Natural killer cell (primary cell): ENCODE measurements at regions not wholly inside any gene's neighbourhood (a gene's known extent, or its start where the extent isn't known, plus 50 kb on each side); places are given as distances from the start of the nearest gene placed in this dataset.

ENCODE experiments used
- ATAC-seq, 3 donors: fragments of 150-1000 bp in 2 of 3; fragments of 200-7000 bp in 1 of 3; cut with Tn5 transposase; 1 replicate in 1 of 3; 2 replicates in 2 of 3; pipeline ENCODE4 v1.10.0; 2021; ENCODE audit warnings: mild to moderate bottlenecking in 2 of 3, moderate library complexity in 2 of 3
- DNase-seq, 2 donors: peaks; one replicate each; pipeline versions ENCODE4 v3.0.0 to v3.0.0-alpha.2; 2013 to 2021; ENCODE audit warnings: mixed read lengths in 1 of 2
- H3K27ac ChIP-seq: one replicate; pipeline ENCODE4 v1.5.1; 2013; ENCODE audit warnings: mild to moderate bottlenecking, low read length
- H3K27me3 ChIP-seq: one replicate; pipeline ENCODE4 v1.6.1; 2013; ENCODE audit warnings: low read length; ENCODE audit not compliant: control insufficient read depth, insufficient read depth
- H3K36me3 ChIP-seq: one replicate; pipeline ENCODE4 v1.6.1; 2013; ENCODE audit warnings: low read length; ENCODE audit not compliant: control insufficient read depth, insufficient read depth
- H3K4me1 ChIP-seq: one replicate; pipeline ENCODE4 v1.6.1; 2013; ENCODE audit warnings: low read length; ENCODE audit not compliant: control insufficient read depth, insufficient read depth
- H3K4me3 ChIP-seq: one replicate; pipeline ENCODE4 v1.5.1; 2013; ENCODE audit warnings: low read length
- H3K9me3 ChIP-seq: one replicate; pipeline ENCODE4 v1.6.1; 2013; ENCODE audit warnings: low read length; ENCODE audit not compliant: control insufficient read depth, insufficient read depth
- H3K27ac Mint-ChIP-seq, 2 donors: one replicate each; pipeline ENCODE4 v1.8.0; 2022; ENCODE audit warnings: mild to moderate bottlenecking in 2 of 2, mixed read lengths in 2 of 2, moderate library complexity in 1 of 2
- H3K27me3 Mint-ChIP-seq, 2 donors: one replicate each; pipeline ENCODE4 v1.8.0; 2022; ENCODE audit warnings: low read depth in 2 of 2, mixed read lengths in 2 of 2
- H3K36me3 Mint-ChIP-seq: one replicate; pipeline ENCODE4 v1.8.0; 2022; ENCODE audit warnings: mixed read lengths
- H3K4me1 Mint-ChIP-seq, 2 donors: one replicate each; pipeline ENCODE4 v1.8.0; 2022; ENCODE audit warnings: mixed read lengths in 2 of 2
- H3K4me3 Mint-ChIP-seq: one replicate; pipeline ENCODE4 v1.8.0; 2022; ENCODE audit warnings: mild to moderate bottlenecking, moderate library complexity, mixed read lengths
- H3K9me3 Mint-ChIP-seq, 2 donors: one replicate each; pipeline ENCODE4 v1.8.0; 2022; ENCODE audit warnings: mixed read lengths in 2 of 2
- CTCF ChIP-seq: fragments of 200-600 bp; IDR thresholded peaks from one replicate; pipeline ENCODE4 v1.8.0; 2022; ENCODE audit warnings: antibody characterized with exemption
- WGBS: methylation state at CpG from one replicate; pipeline ENCODE4 v1.1.7; 2013; ENCODE audit warnings: missing lambda C conversion rate; ENCODE audit not compliant: insufficient coverage; 5-methylcytosine and 5-hydroxymethylcytosine counted together
- intact Hi-C: fragments of 100-400 bp; cut with micrococcal nuclease; formaldehyde crosslinking; loops from one replicate; pipeline ENCODE4 v1.14.2; 2022

DNA sequence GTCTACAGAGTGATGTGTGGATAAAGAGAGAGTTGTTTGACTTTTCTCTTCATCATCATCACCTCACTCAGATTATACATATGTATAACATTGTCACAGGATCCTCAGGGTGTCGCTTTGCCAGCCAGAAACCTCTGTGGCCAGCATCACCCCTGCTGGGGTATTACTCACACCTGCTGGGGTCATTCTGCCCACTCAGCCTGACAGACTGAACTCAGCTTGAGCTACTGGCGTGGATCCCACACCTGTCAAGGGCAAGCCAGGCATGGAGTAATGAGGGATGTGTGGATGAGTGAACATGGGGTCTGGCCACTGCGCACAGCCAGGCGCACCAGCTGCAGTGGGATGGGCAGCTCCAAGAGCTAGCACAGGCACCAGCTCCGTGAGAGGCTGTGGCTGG is 870.6 kb downstream of the CBLN2 start:
- ATAC-seq (no peak), DNase-seq (no peak)
- H3K4me3 Mint-ChIP-seq, result no peak overlapping the region
- WGBS, result 71% methylated on average over 5 of the region's 5 CpGs
- Histone ChIP-seq H3K27me3 (no peaks in the 10 kb centered on the region), H3K36me3 (no peaks in the 10 kb centered on the region), H3K4me3 (no peak overlapping the region), H3K4me1 (no peaks in the 10 kb centered on the region), H3K9me3 (peaks cover 4% of the 10 kb centered on the region), H3K27ac (no peak overlapping the region)
- peaks cover 2 to 6% of the 10 kb centered on the region in 2 donors for H3K9me3 Mint-ChIP-seq
- H3K4me1 Mint-ChIP-seq, result no peaks in the 10 kb centered on the region
- TF ChIP-seq CTCF, result no peak
- intact Hi-C loops, result no loop called here
- H3K27ac Mint-ChIP-seq, result no peak overlapping the region
- no peaks in the 10 kb centered on the region for H3K36me3 Mint-ChIP-seq
- no peaks in the 10 kb centered on the region for H3K27me3 Mint-ChIP-seq

DNA sequence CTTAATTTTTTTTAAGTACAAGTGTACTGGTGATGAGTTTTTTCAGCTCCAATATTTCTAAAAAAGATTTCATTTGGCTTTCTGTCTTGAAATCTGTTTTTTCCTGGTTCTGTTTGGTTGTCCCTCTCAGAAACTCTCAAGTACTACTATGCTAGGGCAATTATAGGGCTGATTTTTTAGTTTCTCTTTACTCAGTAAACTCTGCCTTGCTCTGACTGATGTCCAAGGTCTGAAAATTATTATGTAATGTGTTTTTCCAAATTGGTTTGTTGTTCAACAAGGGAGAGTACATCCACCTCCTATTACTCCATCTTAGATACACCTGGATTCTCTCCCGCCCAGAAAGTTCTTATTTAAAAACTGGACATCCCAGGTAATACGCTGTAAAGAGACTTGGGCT is 877.7 kb downstream of the CBLN2 start:
- Mint-ChIP-seq H3K27me3 (no peaks in the 10 kb centered on the region), H3K27ac (no peak overlapping the region), H3K9me3 (peaks cover 0 to 5% of the 10 kb centered on the region in 2 donors), H3K4me1 (no peaks in the 10 kb centered on the region), H3K36me3 (no peaks in the 10 kb centered on the region), H3K4me3 (no peak overlapping the region)
- intact Hi-C loops, result no loop called here
- no peak overlapping the region for H3K27ac ChIP-seq
- H3K4me3 ChIP-seq, result no peak overlapping the region
- no peaks in the 10 kb centered on the region for H3K36me3 ChIP-seq
- 92% methylated on average over 2 of the region's 2 CpGs for WGBS
- no peak for ATAC-seq
- no peak for DNase-seq
- peaks cover 2% of the 10 kb centered on the region for H3K9me3 ChIP-seq
- no peaks in the 10 kb centered on the region for H3K27me3 ChIP-seq
- no peak for TF ChIP-seq CTCF
- no peaks in the 10 kb centered on the region for H3K4me1 ChIP-seq

DNA sequence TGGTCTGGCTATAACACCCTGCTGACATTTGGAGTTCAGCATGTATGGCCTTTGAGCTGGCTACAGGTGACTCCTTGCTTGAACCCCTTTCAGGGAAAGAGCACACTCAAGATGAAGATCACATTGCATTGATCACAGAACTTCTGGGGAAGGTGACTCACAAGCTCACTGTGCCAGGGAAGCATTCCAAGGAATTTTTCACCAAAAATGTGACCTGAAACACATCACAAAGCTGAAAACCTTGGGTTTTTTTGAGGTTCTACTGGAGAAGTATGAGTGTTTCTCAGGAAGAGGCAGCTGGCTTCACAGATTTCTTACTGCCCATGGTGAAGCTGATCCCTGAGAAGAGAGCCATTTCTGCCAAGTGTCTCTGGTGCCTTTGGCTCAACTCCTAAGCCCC is 879.0 kb downstream of the CBLN2 start:
- intact Hi-C loops, result no loop called here
- H3K27ac ChIP-seq, result no peak overlapping the region
- Mint-ChIP-seq H3K4me1 (no peaks in the 10 kb centered on the region), H3K27ac (no peak overlapping the region), H3K36me3 (peaks cover 5% of the 10 kb centered on the region), H3K4me3 (no peak overlapping the region), H3K27me3 (no peaks in the 10 kb centered on the region), H3K9me3 (peaks cover 4 to 10% of the 10 kb centered on the region in 2 donors)
- H3K27me3 ChIP-seq, result no peaks in the 10 kb centered on the region
- peaks cover 2% of the 10 kb centered on the region for H3K9me3 ChIP-seq
- no peaks in the 10 kb centered on the region for H3K36me3 ChIP-seq
- DNase-seq (no peak), ATAC-seq (no peak)
- no peak overlapping the region for H3K4me3 ChIP-seq
- no peaks in the 10 kb centered on the region for H3K4me1 ChIP-seq
- TF ChIP-seq CTCF, result no peak

DNA sequence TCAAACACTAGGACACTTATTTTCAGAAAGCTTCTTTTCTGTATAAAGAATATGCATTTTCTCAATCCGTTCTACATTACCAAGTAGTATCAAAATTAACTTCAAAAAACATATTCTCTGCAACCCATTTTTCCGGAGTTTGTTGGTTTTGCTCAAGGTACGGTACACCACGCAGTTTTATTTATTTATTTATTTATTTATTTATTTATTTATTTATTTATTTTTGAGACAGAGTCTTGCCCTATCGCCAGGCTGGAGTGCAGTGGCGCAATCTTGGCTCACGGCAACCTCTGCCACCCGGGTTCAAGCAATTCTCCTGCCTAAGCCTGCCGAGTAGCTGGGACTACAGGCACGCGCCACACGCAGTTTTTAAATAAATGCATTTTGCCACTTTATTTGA is 900.3 kb downstream of the CBLN2 start:
- Histone ChIP-seq H3K4me3 (no peak overlapping the region), H3K9me3 (peaks cover 10% of the 10 kb centered on the region), H3K36me3 (no peaks in the 10 kb centered on the region), H3K4me1 (no peaks in the 10 kb centered on the region), H3K27ac (no peak overlapping the region), H3K27me3 (no peaks in the 10 kb centered on the region)
- ATAC-seq, result no peak
- intact Hi-C loops, result no loop called here
- no peak overlapping the region for H3K4me3 Mint-ChIP-seq
- no peak overlapping the region for H3K27ac Mint-ChIP-seq
- no peaks in the 10 kb centered on the region for H3K36me3 Mint-ChIP-seq
- H3K27me3 Mint-ChIP-seq, result no peaks in the 10 kb centered on the region
- 93% methylated on average over 10 of the region's 12 CpGs for WGBS
- H3K9me3 Mint-ChIP-seq, result peaks cover 6 to 11% of the 10 kb centered on the region in 2 donors
- no peak for DNase-seq
- no peaks in the 10 kb centered on the region for H3K4me1 Mint-ChIP-seq
- TF ChIP-seq CTCF, result no peak
